HPDE6-E6E7 (cell line): ENCODE measurements at regions not wholly inside any gene's neighbourhood (a gene's known extent, or its start where the extent isn't known, plus 50 kb on each side); places are given as distances from the start of the nearest gene placed in this dataset.

Experiments
- DNase-seq: peaks from one replicate; pipeline ENCODE4 v3.0.0; 2011; ENCODE audit warnings: missing footprints; ENCODE audit errors: extremely low spot score

- no peak for DNase-seq
Measured at GRCh38 chr5:162324328-162324727, 256.8 kb downstream of the GABRG2 start.

GRCh38 chr5:162325143-162325727 is 257.7 kb downstream of the GABRG2 start:
- DNase-seq = no peak

GRCh38 chr5:162334944-162335343 is 267.4 kb downstream of the GABRG2 start:
- DNase-seq = no peak

- no peak for DNase-seq
Measured at GRCh38 chr5:162360373-162360931, 292.9 kb downstream of the GABRG2 start.

GRCh38 chr5:162372256-162372655 is 304.7 kb downstream of the GABRG2 start:
- no peak for DNase-seq

GRCh38 chr5:162377895-162378294 is 310.3 kb downstream of the GABRG2 start:
- DNase-seq = no peak

GRCh38 chr5:162382839-162383238 is 315.3 kb downstream of the GABRG2 start:
- DNase-seq = no peak

GRCh38 chr5:162384225-162384624 is 316.7 kb downstream of the GABRG2 start:
- DNase-seq = no peak

GRCh38 chr5:162391833-162392232 is 324.3 kb downstream of the GABRG2 start:
- no peak for DNase-seq

- DNase-seq = no peak
Measured at GRCh38 chr5:162392336-162392735, 324.8 kb downstream of the GABRG2 start.

- DNase-seq = no peak
Measured at GRCh38 chr5:162393534-162393933, 326.0 kb downstream of the GABRG2 start.

- DNase-seq = no peak
Measured at GRCh38 chr5:162407614-162408013, 340.0 kb downstream of the GABRG2 start.

GRCh38 chr5:162410365-162410764 is 342.8 kb downstream of the GABRG2 start:
- DNase-seq = no peak

GRCh38 chr5:162429142-162429541 is 361.6 kb downstream of the GABRG2 start:
- no peak for DNase-seq

GRCh38 chr5:162434281-162434680 is 366.7 kb downstream of the GABRG2 start:
- DNase-seq = no peak

- no peak for DNase-seq
Measured at GRCh38 chr5:162436055-162436454, 368.5 kb downstream of the GABRG2 start.

GRCh38 chr5:162444129-162444762 is 376.7 kb downstream of the GABRG2 start:
- DNase-seq = no peak

GRCh38 chr5:162456086-162456485 is 388.5 kb downstream of the GABRG2 start:
- DNase-seq = no peak

- no peak for DNase-seq
Measured at GRCh38 chr5:162466011-162466410, 398.4 kb downstream of the GABRG2 start.

- DNase-seq = no peak
Measured at GRCh38 chr5:162473041-162473714, 405.6 kb downstream of the GABRG2 start.

GRCh38 chr5:162474239-162474638 is 406.7 kb downstream of the GABRG2 start:
- DNase-seq = no peak

- no peak for DNase-seq
Measured at GRCh38 chr5:162484095-162484494, 416.5 kb downstream of the GABRG2 start.

- DNase-seq = no peak
Measured at GRCh38 chr5:162484986-162485385, 417.4 kb downstream of the GABRG2 start.
